Liver (tissue), 8 donors: ENCODE measurements at regions not wholly inside any gene's neighbourhood (a gene's known extent, or its start where the extent isn't known, plus 50 kb on each side); places are given as distances from the start of the nearest gene placed in this dataset.
A peak's percentile ranks its signal among the peaks of the same experiment; 100 is the strongest.

ENCODE experiments used
- DNase-seq: peaks from one replicate; pipeline ENCODE4 v3.0.0-alpha.2; 2017; ENCODE audit warnings: low spot score
- H3K27ac ChIP-seq, 2 donors: one replicate each; pipeline ENCODE4 v1.7.0; 2013; ENCODE audit warnings: inconsistent platforms in 2 of 2, low read length in 2 of 2, control low read depth in 1 of 2, low read depth in 1 of 2, mild to moderate bottlenecking in 1 of 2
- H3K27me3 ChIP-seq, 4 donors: one replicate each; pipeline versions ENCODE4 v1.6.1 to v1.7.0; 2013; ENCODE audit warnings: low read length in 3 of 4, inconsistent platforms in 1 of 4, mild to moderate bottlenecking in 1 of 4, moderate library complexity in 1 of 4; ENCODE audit not compliant: control insufficient read depth in 4 of 4, insufficient read depth in 4 of 4
- H3K36me3 ChIP-seq, 4 donors: one replicate each; pipeline versions ENCODE4 v1.6.1 to v1.7.0; 2013; ENCODE audit warnings: low read length in 3 of 4, mild to moderate bottlenecking in 3 of 4, low read depth in 1 of 4, moderate library complexity in 1 of 4; ENCODE audit not compliant: control insufficient read depth in 4 of 4, insufficient read depth in 3 of 4
- H3K4me1 ChIP-seq, 4 donors: one replicate each; pipeline versions ENCODE4 v1.6.1 to v1.7.0; 2013; ENCODE audit warnings: low read length in 3 of 4, mild to moderate bottlenecking in 3 of 4, moderate library complexity in 1 of 4; ENCODE audit not compliant: control insufficient read depth in 4 of 4, insufficient read depth in 4 of 4
- H3K4me3 ChIP-seq, 3 donors: one replicate each; pipeline versions ENCODE4 v1.6.1 to v1.7.0; 2013; ENCODE audit warnings: low read length in 3 of 3, control low read depth in 1 of 3, low read depth in 1 of 3, mild to moderate bottlenecking in 1 of 3
- H3K9ac ChIP-seq, 2 donors: one replicate each; pipeline ENCODE4 v1.7.0; 2013; ENCODE audit warnings: low read length in 2 of 2, mild to moderate bottlenecking in 2 of 2, moderate library complexity in 2 of 2, control low read depth in 1 of 2, low read depth in 1 of 2
- H3K9me3 ChIP-seq, 4 donors: one replicate each; pipeline versions ENCODE4 v1.6.1 to v1.7.0; 2013; ENCODE audit warnings: low read length in 3 of 4; ENCODE audit not compliant: control insufficient read depth in 4 of 4
- ATF3 ChIP-seq: IDR thresholded peaks from 2 replicates; pipeline ENCODE4 v1.6.1; 2016; ENCODE audit warnings: antibody characterized with exemption
- CTCF ChIP-seq: fragments of 150-350 bp; IDR thresholded peaks from 2 replicates; pipeline ENCODE4 v1.5.1; 2017; ENCODE audit warnings: improper control_type of control experiment, low read depth, low read length; ENCODE audit not compliant: missing input control
- EGR1 ChIP-seq, 2 donors: IDR thresholded peaks; 2 replicates each; pipeline ENCODE4 v1.6.1; 2016 to 2018; ENCODE audit warnings: antibody characterized with exemption in 2 of 2, low read depth in 2 of 2
- FOXA1 ChIP-seq: IDR thresholded peaks from 2 replicates; pipeline ENCODE4 v1.6.1; 2016; ENCODE audit warnings: antibody characterized with exemption
- FOXA2 ChIP-seq: IDR thresholded peaks from 2 replicates; pipeline ENCODE4 v1.6.1; 2016; ENCODE audit warnings: antibody characterized with exemption
- GABPA ChIP-seq, 2 donors: IDR thresholded peaks in 1 of 2; conservative IDR thresholded peaks in 1 of 2; 2 replicates each; pipeline ENCODE4 v1.6.1; 2016; ENCODE audit warnings: antibody characterized with exemption in 2 of 2, mild to moderate bottlenecking in 1 of 2, moderate library complexity in 1 of 2
- HNF4A ChIP-seq, 2 donors: conservative IDR thresholded peaks; 2 replicates each; pipeline ENCODE4 v1.6.1; 2016; ENCODE audit warnings: antibody characterized with exemption in 2 of 2, mild to moderate bottlenecking in 2 of 2
- HNF4G ChIP-seq: IDR thresholded peaks from 2 replicates; pipeline ENCODE4 v1.6.1; 2016; ENCODE audit warnings: antibody characterized with exemption
- JUND ChIP-seq, 2 donors: IDR thresholded peaks; 2 replicates each; pipeline ENCODE4 v1.6.1; 2016; ENCODE audit warnings: antibody characterized with exemption in 2 of 2
- MAX ChIP-seq: IDR thresholded peaks from 2 replicates; pipeline ENCODE4 v1.6.1; 2016; ENCODE audit warnings: antibody characterized with exemption
- NR2F2 ChIP-seq: IDR thresholded peaks from 2 replicates; pipeline ENCODE4 v1.6.1; 2016; ENCODE audit warnings: antibody characterized with exemption
- RAD21 ChIP-seq, 2 donors: IDR thresholded peaks; 2 replicates each; pipeline ENCODE4 v1.6.1; 2016; ENCODE audit warnings: antibody characterized with exemption in 2 of 2, mild to moderate bottlenecking in 2 of 2
- REST ChIP-seq: IDR thresholded peaks from 2 replicates; pipeline ENCODE4 v1.6.1; 2016; ENCODE audit warnings: antibody characterized with exemption, mild to moderate bottlenecking
- RXRA ChIP-seq, 2 donors: IDR thresholded peaks; 2 replicates each; pipeline ENCODE4 v1.6.1; 2017 to 2018; ENCODE audit warnings: antibody characterized with exemption in 2 of 2, mild to moderate bottlenecking in 1 of 2
- SP1 ChIP-seq: IDR thresholded peaks from 2 replicates; pipeline ENCODE4 v1.6.1; 2018; ENCODE audit warnings: antibody characterized with exemption, mild to moderate bottlenecking
- TAF1 ChIP-seq: conservative IDR thresholded peaks from 2 replicates; pipeline ENCODE4 v1.6.1; 2016; ENCODE audit warnings: antibody characterized with exemption, mild to moderate bottlenecking
- YY1 ChIP-seq: IDR thresholded peaks from 2 replicates; pipeline ENCODE4 v1.6.1; 2016; ENCODE audit warnings: antibody characterized with exemption, mild to moderate bottlenecking
- ZBTB33 ChIP-seq: IDR thresholded peaks from 2 replicates; pipeline ENCODE4 v1.6.1; 2016; ENCODE audit warnings: antibody characterized with exemption
- WGBS: extraction: QIAGEN DNeasy Blood & Tissue Kit; methylation state at CpG from one replicate; pipeline ENCODE4 v1.1.7; 2013; 5-methylcytosine and 5-hydroxymethylcytosine counted together
- donor health status: healthy.
- donor health status: healthy.
- donor health status: healthy.
- donor health status: healthy.
- donor health status: healthy.

GRCh38 chr16:65297453-65297852 lies 175.6 kb upstream of the CDH11 start:
- H3K4me3 ChIP-seq: no peak overlapping the region
- peaks cover 0 to 4% (median 0%) of the 10 kb centered on the region in 4 donors for H3K27me3 ChIP-seq
- H3K4me1 ChIP-seq: no peaks in the 10 kb centered on the region
- no peak overlapping the region for H3K9ac ChIP-seq
- TF ChIP-seq ZBTB33 (no peak), SP1 (peak; percentile 15), HNF4G (no peak), JUND (IDR thresholded peaks at IDR 0.05) (no peak), MAX (no peak), GABPA (IDR thresholded peaks at IDR 0.05 in 1 of 2, conservative IDR thresholded peaks at IDR 0.05 in 1 of 2) (no peak), YY1 (no peak), FOXA2 (no peak), ATF3 (no peak), HNF4A (conservative IDR thresholded peaks at IDR 0.05) (no peak), RAD21 (IDR thresholded peaks at IDR 0.05) (no peak), RXRA (IDR thresholded peaks at IDR 0.05) (no peak), TAF1 (no peak), FOXA1 (no peak), NR2F2 (peak; percentile 84), CTCF (no peak)
- no peak overlapping the region for H3K27ac ChIP-seq
- DNase-seq: no peak
- no peaks in the 10 kb centered on the region for H3K9me3 ChIP-seq
- H3K36me3 ChIP-seq: no peaks in the 10 kb centered on the region

- H3K36me3 ChIP-seq: no peaks in the 10 kb centered on the region
- no peak overlapping the region for H3K4me3 ChIP-seq
- TF ChIP-seq NR2F2: no peak
- TF ChIP-seq JUND (IDR thresholded peaks at IDR 0.05): no peak
- TF ChIP-seq MAX: no peak
- TF ChIP-seq HNF4G: no peak
- no peak for TF ChIP-seq ATF3
- no peak for TF ChIP-seq EGR1 (IDR thresholded peaks at IDR 0.05; ENCODE audit: low read depth in 2 of 2)
- TF ChIP-seq CTCF: no peak
- TF ChIP-seq SP1: no peak
- TF ChIP-seq RAD21 (IDR thresholded peaks at IDR 0.05): no peak
- no peak for TF ChIP-seq FOXA2
- TF ChIP-seq RXRA (IDR thresholded peaks at IDR 0.05): no peak
- TF ChIP-seq REST: no peak
- no peak for TF ChIP-seq TAF1
- TF ChIP-seq ZBTB33: no peak
- no peak for TF ChIP-seq GABPA (IDR thresholded peaks at IDR 0.05 in 1 of 2, conservative IDR thresholded peaks at IDR 0.05 in 1 of 2)
- TF ChIP-seq YY1: no peak
- TF ChIP-seq FOXA1: no peak
- DNase-seq: no peak
- WGBS: 93% methylated on average over 6 of the region's 6 CpGs
- no peaks in the 10 kb centered on the region for H3K4me1 ChIP-seq
- peaks cover 0 to 4% (median 0%) of the 10 kb centered on the region in 4 donors for H3K27me3 ChIP-seq
- H3K9ac ChIP-seq: no peak overlapping the region
- no peaks in the 10 kb centered on the region for H3K9me3 ChIP-seq
- no peak overlapping the region for H3K27ac ChIP-seq
Measured at GRCh38 chr16:65295527-65295926, 173.7 kb upstream of the CDH11 start.
